Stimulated activated CD4-positive, alpha-beta T cell treated with anti-CD3 and anti-CD28 coated beads, TNF-alpha, amount 100 ng/mL, for 4 hours (primary cell): ENCODE measurements at regions not wholly inside any gene's neighbourhood (a gene's known extent, or its start where the extent isn't known, plus 50 kb on each side); places are given as distances from the start of the nearest gene placed in this dataset.
A peak's percentile ranks its signal among the peaks of the same experiment; 100 is the strongest.
"Not testable (repeated sequence)": the region's sequence is repeated elsewhere in the genome, so short reads cannot be mapped to it uniquely, and the experiment has no call there.

ENCODE experiments used
- DNase-seq, 3 experiments: peaks; one replicate each; pipeline ENCODE4 v3.0.0-alpha.2; 2020; ENCODE audit warnings: low read depth in 3 of 3

DNA sequence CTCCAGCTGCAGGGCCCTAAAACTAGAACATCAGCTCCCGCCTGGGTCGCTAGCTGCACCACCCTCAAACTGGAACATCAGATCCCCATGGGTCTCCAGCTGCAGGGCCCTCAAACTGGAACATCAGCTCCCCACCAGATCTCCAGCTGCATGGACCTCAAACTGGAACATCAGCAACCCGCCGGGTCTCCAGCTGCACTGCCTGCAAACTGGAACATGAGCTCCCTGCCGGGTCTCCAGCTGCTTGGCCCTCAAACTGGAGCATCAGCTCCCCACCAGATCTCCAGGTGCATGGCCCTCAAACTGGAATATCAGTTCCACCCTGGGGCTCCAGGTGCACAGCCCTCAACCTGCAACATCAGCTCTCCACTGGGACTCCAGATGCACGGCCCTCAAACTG lies 82.7 kb downstream of the TFRC start:
- DNase-seq: not testable (repeated sequence)

- DNase-seq: not testable (repeated sequence)
Observed at GRCh38 chr3:195996314-195996713, 85.6 kb downstream of the TFRC start.

GRCh38 chr3:195994343-195994742 lies 86.0 kb upstream of the TNK2 start:
- peak; percentile 27 to 46 (median 29) for DNase-seq

GRCh38 chr3:195993671-195994070 lies 85.3 kb upstream of the TNK2 start:
- DNase-seq: not testable (repeated sequence)

- not testable (repeated sequence) for DNase-seq
Observed at GRCh38 chr3:195992956-195993595, 84.7 kb upstream of the TNK2 start.

- not testable (repeated sequence) for DNase-seq
Observed at GRCh38 chr3:195991986-195992385, 83.6 kb upstream of the TNK2 start.

- not testable (repeated sequence) for DNase-seq
Observed at GRCh38 chr3:195991243-195991642, 82.9 kb upstream of the TNK2 start.

DNA sequence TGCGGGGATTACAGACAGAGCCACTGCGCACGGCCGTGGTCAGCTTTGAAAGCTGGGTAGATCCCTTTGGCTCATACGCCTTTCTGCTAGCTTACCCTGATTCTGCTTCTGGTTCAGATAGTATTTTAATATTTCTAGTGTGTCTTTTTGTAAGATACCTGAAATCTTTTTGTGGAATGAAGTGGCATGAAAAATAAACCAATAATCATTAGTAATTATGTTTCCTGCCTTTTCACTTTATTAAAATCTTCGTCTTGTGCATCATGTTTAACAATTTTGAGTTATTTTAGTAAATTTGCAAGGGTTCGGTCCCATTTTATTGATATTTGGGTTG lies 82.5 kb upstream of the TNK2 start:
- DNase-seq: not testable (repeated sequence)

- DNase-seq: peak; percentile 88 to 97 (median 90)
Observed at GRCh38 chr3:195989921-195990840, 81.8 kb upstream of the TNK2 start.

GRCh38 chr3:195989197-195989920 lies 81.0 kb upstream of the TNK2 start:
- not testable (repeated sequence) for DNase-seq

- DNase-seq: not testable (repeated sequence)
Observed at GRCh38 chr3:195988764-195989163, 80.4 kb upstream of the TNK2 start.

GRCh38 chr3:195987001-195987400 lies 78.7 kb upstream of the TNK2 start:
- not testable (repeated sequence) for DNase-seq

DNA sequence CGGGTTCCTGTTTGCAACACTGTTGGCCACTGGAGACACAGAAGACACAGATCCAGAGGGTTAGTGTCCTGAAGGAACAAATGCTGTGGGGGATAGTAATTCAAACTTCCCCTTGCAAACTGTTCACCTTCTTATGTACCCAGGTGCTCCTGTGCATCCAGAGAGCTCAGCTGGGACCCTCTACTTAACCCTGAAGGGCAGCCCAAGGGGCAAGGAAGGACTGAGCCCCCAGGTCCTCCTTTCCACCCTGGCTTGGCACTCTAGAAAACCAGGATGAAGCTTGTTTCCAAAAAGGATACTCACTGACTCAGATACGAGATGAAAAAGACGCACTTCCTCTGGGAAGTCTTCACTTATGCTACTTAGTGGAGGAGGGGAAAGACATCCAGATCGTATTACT lies 78.2 kb upstream of the TNK2 start:
- not testable (repeated sequence) for DNase-seq

GRCh38 chr3:195985348-195985920 lies 77.1 kb upstream of the TNK2 start:
- not testable (repeated sequence) for DNase-seq

GRCh38 chr3:195984392-195985030 lies 76.2 kb upstream of the TNK2 start:
- DNase-seq: not testable (repeated sequence)

- DNase-seq: not testable (repeated sequence)
Observed at GRCh38 chr3:195983880-195984279, 75.5 kb upstream of the TNK2 start.

DNA sequence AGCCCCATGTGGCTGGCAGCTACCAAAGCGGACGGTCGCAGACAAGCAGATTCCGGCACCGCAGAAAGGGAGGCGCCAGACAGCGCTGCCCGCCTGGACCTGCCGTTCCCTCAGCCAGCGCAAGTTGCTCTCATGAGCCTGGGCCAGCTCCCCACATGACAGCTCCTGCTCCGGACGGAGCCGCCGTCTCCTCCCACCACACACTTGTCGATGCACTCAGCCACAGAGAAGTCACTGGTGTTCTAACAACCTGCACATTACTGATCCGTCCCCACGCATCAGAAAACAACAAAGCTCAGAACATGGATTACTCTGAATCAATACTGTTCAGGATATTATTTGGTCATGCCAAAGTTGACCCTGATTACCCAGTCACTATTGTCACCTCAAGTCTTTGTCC lies 74.4 kb upstream of the TNK2 start:
- DNase-seq: not testable (repeated sequence)

- not testable (repeated sequence) for DNase-seq
Observed at GRCh38 chr3:195981778-195982177, 73.4 kb upstream of the TNK2 start.

GRCh38 chr3:195979877-195980276 lies 71.5 kb upstream of the TNK2 start:
- DNase-seq: not testable (repeated sequence)

DNA sequence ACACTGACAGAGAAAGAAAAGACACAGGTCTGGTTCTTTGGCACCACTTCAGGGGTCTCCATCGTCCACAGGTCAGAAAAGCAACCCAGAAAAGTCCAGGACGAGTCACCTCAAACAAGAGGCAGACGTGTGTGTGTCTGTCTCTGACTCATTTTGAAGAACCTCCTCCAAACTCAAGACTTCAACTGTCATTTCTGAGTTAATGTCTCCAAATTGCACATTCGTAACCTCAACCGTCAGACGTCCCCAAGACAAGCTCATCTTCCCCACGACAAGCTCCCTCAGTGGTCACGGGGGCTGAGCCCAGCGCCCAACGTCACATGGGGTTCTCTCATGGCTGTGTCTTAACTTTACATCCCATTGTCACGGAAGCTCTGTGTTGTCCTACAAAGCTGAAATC lies 70.2 kb upstream of the TNK2 start:
- DNase-seq: not testable (repeated sequence)

- not testable (repeated sequence) for DNase-seq
Observed at GRCh38 chr3:195976876-195977275, 68.5 kb upstream of the TNK2 start.
